HEK293T (cell line): ENCODE measurements at regions not wholly inside any gene's neighbourhood (a gene's known extent, or its start where the extent isn't known, plus 50 kb on each side); places are given as distances from the start of the nearest gene placed in this dataset.

Experiments used
- CTCF ChIA-PET: fragments of 350-600 bp; formaldehyde crosslinking; extraction: SDS; loops from one replicate; lab custom pipeline; 2021; ENCODE audit warnings: antibody characterized with exemption, inconsistent platforms; lab: Yijun Ruan, JAX
- POLR2A ChIA-PET: fragments of 350-600 bp; formaldehyde crosslinking; extraction: SDS; loops from one replicate; lab custom pipeline; 2020; ENCODE audit warnings: antibody characterized with exemption, inconsistent platforms; lab: Yijun Ruan, JAX
- DNase-seq: peaks from one replicate; pipeline ENCODE4 v3.0.0; 2012; ENCODE audit warnings: mixed read lengths; ENCODE audit errors: extremely low spot score
- ARNT ChIP-seq: fragments of 450-650 bp; IDR thresholded peaks from 2 replicates; pipeline ENCODE4 v1.6.1; 2017; ENCODE audit warnings: mild to moderate bottlenecking
- BHLHE40 ChIP-seq: fragments of 450-650 bp; IDR thresholded peaks from 2 replicates; pipeline ENCODE4 v1.6.1; 2016; ENCODE audit warnings: mild to moderate bottlenecking, moderate library complexity, borderline replicate concordance
- CTBP1 ChIP-seq: fragments of 450-650 bp; IDR thresholded peaks from 2 replicates; pipeline ENCODE4 v1.6.1; 2016; ENCODE audit warnings: borderline replicate concordance
- ELF4 ChIP-seq: fragments of 450-650 bp; IDR thresholded peaks from 2 replicates; pipeline ENCODE4 v1.6.1; 2017; ENCODE audit warnings: antibody characterized with exemption
- FOXA1 ChIP-seq: fragments of 450-650 bp; IDR thresholded peaks from 2 replicates; pipeline ENCODE4 v1.6.1; 2016; ENCODE audit warnings: mild to moderate bottlenecking
- FOXK2 ChIP-seq: fragments of 450-650 bp; IDR thresholded peaks from 2 replicates; pipeline ENCODE4 v1.6.1; 2016; ENCODE audit warnings: mild to moderate bottlenecking
- FOXM1 ChIP-seq: fragments of 450-650 bp; IDR thresholded peaks from 2 replicates; pipeline ENCODE4 v1.6.1; 2017; ENCODE audit warnings: mild to moderate bottlenecking, borderline replicate concordance
- HDGF ChIP-seq: fragments of 450-650 bp; IDR thresholded peaks from 2 replicates; pipeline ENCODE4 v1.6.1; 2017; ENCODE audit warnings: antibody characterized with exemption, borderline replicate concordance
- L3MBTL2 ChIP-seq: fragments of 450-650 bp; conservative IDR thresholded peaks from 2 replicates; pipeline ENCODE4 v1.6.1; 2016; ENCODE audit warnings: mild to moderate bottlenecking
- LEF1 ChIP-seq: fragments of 450-650 bp; IDR thresholded peaks from 2 replicates; pipeline ENCODE4 v1.6.1; 2017; ENCODE audit warnings: mild to moderate bottlenecking, borderline replicate concordance
- NFRKB ChIP-seq: fragments of 450-650 bp; IDR thresholded peaks from 2 replicates; pipeline ENCODE4 v1.6.1; 2016; ENCODE audit warnings: mild to moderate bottlenecking, moderate library complexity
- SP1 ChIP-seq: fragments of 450-650 bp; IDR thresholded peaks from 2 replicates; pipeline ENCODE4 v1.6.1; 2017
- SUZ12 ChIP-seq: fragments of 450-650 bp; IDR thresholded peaks from 2 replicates; pipeline ENCODE4 v1.6.1; 2016; ENCODE audit warnings: mild to moderate bottlenecking
- TARDBP ChIP-seq: fragments of 450-650 bp; IDR thresholded peaks from 2 replicates; pipeline ENCODE4 v1.6.1; 2016
- ZNF384 ChIP-seq: fragments of 450-650 bp; IDR thresholded peaks from 2 replicates; pipeline ENCODE4 v1.6.1; 2016
- TF ChIP-seq, protein P1 (sequence below): fragments of 450-650 bp; IDR thresholded peaks from 2 replicates; pipeline ENCODE4 v1.6.1; 2016

DNA sequence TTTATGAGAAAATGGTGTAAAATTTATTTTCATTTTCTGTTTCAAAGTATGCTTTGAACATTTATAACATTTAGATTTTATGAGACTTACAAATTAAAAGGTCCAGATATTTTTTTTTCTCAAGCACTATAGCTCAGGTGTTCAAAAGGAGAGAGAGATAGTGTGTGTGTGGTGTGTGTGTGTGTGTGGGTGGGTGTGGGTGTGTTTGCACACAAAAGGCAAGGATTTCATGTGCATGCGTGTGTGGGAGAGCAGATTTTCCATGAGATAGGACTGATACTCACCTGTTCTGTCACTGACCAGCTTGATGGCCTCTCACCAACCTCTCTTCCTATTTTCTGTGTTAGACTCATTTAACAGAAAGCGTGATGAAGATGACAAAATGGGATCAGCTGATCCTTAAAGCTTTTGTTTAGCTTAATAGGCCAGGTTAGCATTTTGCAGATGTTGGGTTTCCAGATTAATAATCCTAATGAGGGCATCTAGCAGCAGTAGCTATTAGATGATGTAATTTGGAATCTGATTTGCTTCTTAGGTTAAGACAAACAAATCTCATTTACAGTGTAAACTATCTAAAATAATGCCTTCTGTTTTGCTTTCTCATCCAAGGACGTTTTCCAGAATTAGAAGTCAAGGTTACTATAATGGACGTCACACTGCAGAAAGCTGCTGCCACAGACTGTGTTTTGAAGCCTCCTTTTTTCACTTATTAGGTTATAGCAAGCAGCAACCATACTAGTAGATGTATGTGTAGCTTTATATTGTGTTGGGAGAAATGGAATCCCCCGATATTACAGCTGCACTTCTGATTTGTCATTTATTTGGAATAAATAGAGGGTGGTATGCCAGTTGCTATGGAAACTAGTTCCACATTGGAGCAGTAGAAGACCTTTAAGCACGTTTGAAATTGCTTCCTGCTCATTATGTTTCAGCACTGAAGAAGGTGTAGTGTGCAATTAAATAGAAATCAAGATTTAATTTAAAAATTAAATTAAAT lies 355.6 kb downstream of the TAF11L14 start:
- TF ChIP-seq ARNT (no peak), CTBP1 (no peak), SUZ12 (no peak), FOXK2 (no peak), FOXM1 (no peak), NFRKB (no peak), LEF1 (no peak), BHLHE40 (no peak), SP1 (no peak), ELF4 (no peak), L3MBTL2 (no peak), HDGF (no peak), TARDBP (no peak), ZNF384 (no peak)
- TF ChIP-seq, protein P1, sequence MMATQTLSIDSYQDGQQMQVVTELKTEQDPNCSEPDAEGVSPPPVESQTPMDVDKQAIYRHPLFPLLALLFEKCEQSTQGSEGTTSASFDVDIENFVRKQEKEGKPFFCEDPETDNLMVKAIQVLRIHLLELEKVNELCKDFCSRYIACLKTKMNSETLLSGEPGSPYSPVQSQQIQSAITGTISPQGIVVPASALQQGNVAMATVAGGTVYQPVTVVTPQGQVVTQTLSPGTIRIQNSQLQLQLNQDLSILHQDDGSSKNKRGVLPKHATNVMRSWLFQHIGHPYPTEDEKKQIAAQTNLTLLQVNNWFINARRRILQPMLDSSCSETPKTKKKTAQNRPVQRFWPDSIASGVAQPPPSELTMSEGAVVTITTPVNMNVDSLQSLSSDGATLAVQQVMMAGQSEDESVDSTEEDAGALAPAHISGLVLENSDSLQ = no peak
- no peak for DNase-seq
- ChIA-PET POLR2A (no interaction called here), CTCF (interaction anchor here (1.0 kb wide), 1 partner anchor 9 kb away, joined by 3 read pairs; no protein-coding TSS in a partner anchor)

DNA sequence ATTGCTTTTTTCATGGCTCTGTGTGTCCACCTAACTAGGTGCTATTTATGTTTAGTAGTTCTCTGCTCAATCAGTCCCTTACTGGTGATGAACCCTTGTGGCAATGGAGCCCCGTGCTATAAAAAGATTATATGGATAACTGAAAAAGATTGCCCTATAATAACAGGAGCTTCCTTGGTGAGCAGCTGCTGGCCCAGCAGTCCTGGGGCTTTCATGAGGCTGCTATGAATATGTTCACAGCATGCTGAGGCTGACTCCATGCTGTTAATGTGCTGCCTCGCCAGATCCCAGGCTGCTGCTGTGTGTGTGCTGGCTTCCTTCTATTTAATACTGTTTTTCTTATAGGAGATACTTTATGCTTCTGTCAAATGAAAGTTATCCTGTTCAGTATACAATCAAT lies 357.5 kb downstream of the TAF11L14 start:
- ChIA-PET POLR2A (no interaction called here), CTCF (interaction anchor here (1.1 kb wide), 1 partner anchor 313 kb away, joined by 3 read pairs; no protein-coding TSS in a partner anchor)
- DNase-seq = no peak
- TF ChIP-seq SUZ12 (no peak), L3MBTL2 (no peak), HDGF (no peak), FOXK2 (no peak), FOXM1 (no peak), ELF4 (no peak), LEF1 (no peak), FOXA1 (no peak), NFRKB (no peak), ZNF384 (no peak)
- TF ChIP-seq, protein P1 = no peak

DNA sequence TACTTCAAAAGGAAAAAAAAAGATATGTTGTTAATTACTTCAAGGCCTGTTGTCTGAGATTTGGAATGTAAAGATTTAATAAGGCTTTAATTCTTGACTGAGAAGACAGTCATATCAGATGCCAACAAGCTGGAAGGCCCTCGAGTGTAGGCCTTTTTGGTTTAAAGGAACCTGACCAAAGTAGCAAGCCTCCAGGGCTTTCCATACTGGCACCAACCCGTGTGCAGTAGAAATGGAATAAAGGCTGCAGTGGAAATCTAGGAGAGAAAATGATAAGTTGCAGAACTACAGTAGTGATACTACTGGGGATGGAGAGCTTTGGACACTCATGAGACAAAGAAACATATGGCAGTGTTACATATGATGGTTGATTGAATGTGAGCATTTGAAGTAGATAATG lies 358.0 kb downstream of the TAF11L14 start:
- TF ChIP-seq FOXK2 (no peak), SUZ12 (no peak), NFRKB (no peak), FOXA1 (no peak)
- TF ChIP-seq, protein P1 = no peak
- DNase-seq = no peak
- ChIA-PET CTCF (interaction anchor here (0.6 kb wide), 1 partner anchor 122 kb away, joined by 3 read pairs; no protein-coding TSS in a partner anchor), POLR2A (no interaction called here)

DNA sequence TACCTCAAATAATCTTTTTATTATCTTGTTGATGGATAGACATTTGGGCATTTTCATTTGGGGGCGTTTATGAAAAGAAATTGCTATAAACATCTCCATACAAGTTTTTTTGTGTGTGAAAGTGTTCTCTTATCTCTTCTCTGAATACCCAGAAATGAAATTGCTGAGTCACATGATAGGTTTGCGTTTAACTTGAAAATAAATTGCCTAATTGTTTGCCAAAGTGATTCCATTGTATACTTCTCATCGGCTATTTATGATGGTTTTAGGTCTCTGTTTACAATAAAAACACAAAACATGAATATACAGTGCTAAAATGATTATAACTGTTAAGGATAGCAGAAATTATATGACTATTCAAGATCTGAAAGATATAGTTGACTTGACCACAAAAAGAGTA lies 361.7 kb downstream of the TAF11L14 start:
- ChIA-PET POLR2A (no interaction called here), CTCF (no interaction called here)
- DNase-seq = no peak
- TF ChIP-seq FOXK2 = no peak
- TF ChIP-seq SUZ12 = no peak
- TF ChIP-seq ARNT = no peak
- no peak for TF ChIP-seq BHLHE40
- TF ChIP-seq ZNF384 = no peak
- no peak for TF ChIP-seq L3MBTL2
- TF ChIP-seq NFRKB = no peak
- no peak for TF ChIP-seq TARDBP
- TF ChIP-seq ELF4 = no peak

DNA sequence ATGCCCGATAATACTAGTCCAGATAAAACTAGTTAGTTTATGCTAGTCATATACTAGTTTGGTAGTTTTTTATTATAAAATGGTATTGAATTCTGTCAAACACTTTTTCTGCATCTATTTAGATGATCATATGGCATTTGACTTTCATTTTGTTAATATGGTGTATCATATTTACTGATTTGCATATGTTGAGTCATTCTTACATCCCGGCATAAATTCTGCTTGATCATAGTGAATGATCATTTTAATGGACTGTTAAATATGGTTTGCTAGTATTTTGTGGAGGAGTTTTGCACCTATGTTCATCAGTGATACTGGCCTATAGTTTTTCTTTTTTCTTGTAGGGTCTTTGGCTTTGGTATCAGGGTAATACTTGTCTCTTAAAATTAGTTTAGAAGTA lies 365.6 kb downstream of the TAF11L14 start:
- TF ChIP-seq FOXM1 (no peak), L3MBTL2 (no peak), SUZ12 (no peak), ELF4 (no peak)
- no peak for DNase-seq
- POLR2A ChIA-PET = no interaction called here
- CTCF ChIA-PET = no interaction called here

DNA sequence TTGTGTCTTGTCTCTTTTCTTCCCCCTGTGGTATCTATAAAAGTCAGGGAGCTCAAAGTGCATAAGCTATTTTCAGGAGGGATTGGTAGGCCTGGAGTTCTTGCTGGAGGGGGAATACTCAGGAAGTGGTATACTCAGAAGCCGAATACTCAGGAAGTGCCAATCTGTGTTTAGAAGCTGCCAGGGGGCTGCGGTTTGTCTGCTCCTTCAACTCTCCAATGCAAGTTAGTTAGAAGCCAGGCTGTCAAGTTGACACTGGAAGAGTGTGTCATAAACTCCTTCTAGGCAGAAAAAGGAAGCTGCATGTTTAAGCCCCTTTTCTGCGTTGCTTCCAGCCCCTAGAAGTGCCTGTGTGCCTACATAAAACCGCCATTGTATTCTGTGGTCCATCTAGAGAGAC lies 366.5 kb downstream of the TAF11L14 start:
- ChIA-PET CTCF (no interaction called here), POLR2A (no interaction called here)
- DNase-seq = no peak
- TF ChIP-seq FOXK2 (no peak), L3MBTL2 (no peak), HDGF (no peak), SP1 (no peak), ELF4 (no peak), NFRKB (no peak), CTBP1 (no peak), FOXA1 (no peak), TARDBP (no peak), LEF1 (no peak), ZNF384 (no peak), FOXM1 (no peak)
- TF ChIP-seq, protein P1 = no peak
